GM23338 (cell line): ENCODE measurements at regions not wholly inside any gene's neighbourhood (a gene's known extent, or its start where the extent isn't known, plus 50 kb on each side); places are given as distances from the start of the nearest gene placed in this dataset.

Source experiments
- ATAC-seq: fragments of 200-7000 bp; cut with Tn5 transposase; 3 replicates; pipeline ENCODE4 v1.9.1; 2020
- DNase-seq: peaks from one replicate; pipeline ENCODE4 v3.0.0-alpha.2; 2015; ENCODE audit warnings: low spot score
- H2AFZ ChIP-seq: fragments of 200-600 bp; sonication (generic); 2 replicates; pipeline ENCODE4 v1.8.0; 2016; ENCODE audit warnings: antibody characterized with exemption, mild to moderate bottlenecking, moderate library complexity
- H3F3A ChIP-seq: fragments of 200-600 bp; sonication (generic); replicated peaks from 2 replicates; pipeline ENCODE4 v1.8.0; 2017; ENCODE audit warnings: antibody characterized with exemption, mixed run types, low read depth
- H3K27ac ChIP-seq: fragments of 200-600 bp; sonication (generic); 2 replicates; pipeline ENCODE4 v1.6.1; 2016; ENCODE audit warnings: low read depth
- H3K27me3 ChIP-seq: fragments of 200-600 bp; sonication (generic); 2 replicates; pipeline ENCODE4 v1.8.0; 2016; ENCODE audit warnings: mild to moderate bottlenecking, mixed run types, moderate library complexity; ENCODE audit not compliant: insufficient read depth
- H3K36me3 ChIP-seq: fragments of 200-600 bp; sonication (generic); 2 replicates; pipeline ENCODE4 v1.8.0; 2016; ENCODE audit warnings: mild to moderate bottlenecking; ENCODE audit not compliant: insufficient read depth
- H3K4me1 ChIP-seq: fragments of 200-600 bp; sonication (generic); 2 replicates; pipeline ENCODE4 v1.8.0; 2016; ENCODE audit warnings: mild to moderate bottlenecking, moderate library complexity; ENCODE audit not compliant: insufficient read depth
- H3K4me2 ChIP-seq: fragments of 200-600 bp; sonication (generic); 2 replicates; pipeline ENCODE4 v1.7.1; 2017; ENCODE audit warnings: mixed run types
- H3K4me3 ChIP-seq: fragments of 200-600 bp; sonication (generic); 2 replicates; pipeline ENCODE4 v1.6.1; 2016; ENCODE audit warnings: mixed run types
- H3K79me2 ChIP-seq: fragments of 200-600 bp; sonication (generic); replicated peaks from 2 replicates; pipeline ENCODE4 v1.8.0; 2017; ENCODE audit warnings: mild to moderate bottlenecking; ENCODE audit not compliant: insufficient read depth
- H3K9me2 ChIP-seq: fragments of 200-600 bp; sonication (generic); 2 replicates; pipeline ENCODE4 v1.8.0; 2017; ENCODE audit not compliant: insufficient read depth
- H4K20me1 ChIP-seq: fragments of 200-600 bp; sonication (generic); replicated peaks from 2 replicates; pipeline ENCODE4 v1.8.0; 2017; ENCODE audit warnings: mild to moderate bottlenecking; ENCODE audit not compliant: insufficient read depth
- H3K27ac Mint-ChIP-seq: 2 replicates; pipeline ENCODE4 v1.8.0; 2020; ENCODE audit warnings: inconsistent platforms, mild to moderate bottlenecking, moderate library complexity, mixed read lengths
- H3K27me3 Mint-ChIP-seq: 3 replicates; pipeline ENCODE4 v1.8.0; 2022; ENCODE audit warnings: low read depth, mild to moderate bottlenecking, moderate library complexity, mixed read lengths, inconsistent platforms; ENCODE audit not compliant: insufficient read depth, poor library complexity
- H3K36me3 Mint-ChIP-seq: 3 replicates; pipeline ENCODE4 v1.8.0; 2021; ENCODE audit warnings: low read depth, mild to moderate bottlenecking, inconsistent platforms, moderate library complexity, mixed read lengths
- H3K4me1 Mint-ChIP-seq: 3 replicates; pipeline ENCODE4 v1.8.0; 2020; ENCODE audit warnings: mild to moderate bottlenecking, inconsistent platforms, mixed read lengths
- H3K4me3 Mint-ChIP-seq: 3 replicates; pipeline ENCODE4 v1.8.0; 2021; ENCODE audit warnings: moderate library complexity, mild to moderate bottlenecking, inconsistent platforms, mixed read lengths
- H3K9me3 Mint-ChIP-seq: 3 replicates; pipeline ENCODE4 v1.8.0; 2020; ENCODE audit warnings: moderate library complexity, mild to moderate bottlenecking, inconsistent platforms, mixed read lengths
- EZH2 ChIP-seq: fragments of 200-600 bp; sonication (generic); IDR thresholded peaks from one replicate; pipeline ENCODE4 v1.8.0; 2017; ENCODE audit warnings: antibody characterized with exemption, mild to moderate bottlenecking, low read depth; ENCODE audit not compliant: unreplicated experiment
- EZH2phosphoT487 ChIP-seq: fragments of 200-600 bp; sonication (generic); IDR thresholded peaks from one replicate; pipeline ENCODE4 v1.8.1; 2018; ENCODE audit warnings: antibody characterized with exemption; ENCODE audit not compliant: unreplicated experiment
- JUNB ChIP-seq: IDR thresholded peaks from one replicate; pipeline ENCODE4 v1.6.1; 2016; ENCODE audit warnings: antibody characterized with exemption; ENCODE audit not compliant: unreplicated experiment
- POLR2AphosphoS5 ChIP-seq: IDR thresholded peaks from 2 replicates; pipeline ENCODE4 v1.6.1; 2016; ENCODE audit warnings: antibody characterized with exemption, low read depth
- STAT1 ChIP-seq: IDR thresholded peaks from one replicate; pipeline ENCODE4 v1.6.1; 2016; ENCODE audit warnings: antibody characterized with exemption; ENCODE audit not compliant: unreplicated experiment
- ZNF114 ChIP-seq: fragments of 250-450 bp; sonication (Bioruptor Pico); IDR thresholded peaks from 2 replicates; pipeline ENCODE4 v1.5.0; 2020; ENCODE audit warnings: mild to moderate bottlenecking, moderate library complexity
- ZNF331 ChIP-seq: fragments of 250-450 bp; sonication (Bioruptor Pico); IDR thresholded peaks from 2 replicates; pipeline ENCODE4 v1.5.0; 2020; ENCODE audit warnings: low read depth, mild to moderate bottlenecking, moderate library complexity
- TF ChIP-seq, protein P1 (sequence below): fragments of 250-450 bp; sonication (Bioruptor Pico); IDR thresholded peaks from 2 replicates; pipeline ENCODE4 v1.5.0; 2020; ENCODE audit warnings: mild to moderate bottlenecking, moderate library complexity
- TF ChIP-seq, protein P2 (sequence below), 2 experiments: fragments of 200-600 bp in 1 of 2; sonication (generic) in 1 of 2; conservative IDR thresholded peaks; 2 replicates each; pipeline versions ENCODE4 v1.5.1 to v1.6.1; 2016 to 2017; ENCODE audit warnings: antibody characterized with exemption in 2 of 2, low read depth in 2 of 2, mild to moderate bottlenecking in 2 of 2, moderate library complexity in 1 of 2

- TF ChIP-seq, protein P1, sequence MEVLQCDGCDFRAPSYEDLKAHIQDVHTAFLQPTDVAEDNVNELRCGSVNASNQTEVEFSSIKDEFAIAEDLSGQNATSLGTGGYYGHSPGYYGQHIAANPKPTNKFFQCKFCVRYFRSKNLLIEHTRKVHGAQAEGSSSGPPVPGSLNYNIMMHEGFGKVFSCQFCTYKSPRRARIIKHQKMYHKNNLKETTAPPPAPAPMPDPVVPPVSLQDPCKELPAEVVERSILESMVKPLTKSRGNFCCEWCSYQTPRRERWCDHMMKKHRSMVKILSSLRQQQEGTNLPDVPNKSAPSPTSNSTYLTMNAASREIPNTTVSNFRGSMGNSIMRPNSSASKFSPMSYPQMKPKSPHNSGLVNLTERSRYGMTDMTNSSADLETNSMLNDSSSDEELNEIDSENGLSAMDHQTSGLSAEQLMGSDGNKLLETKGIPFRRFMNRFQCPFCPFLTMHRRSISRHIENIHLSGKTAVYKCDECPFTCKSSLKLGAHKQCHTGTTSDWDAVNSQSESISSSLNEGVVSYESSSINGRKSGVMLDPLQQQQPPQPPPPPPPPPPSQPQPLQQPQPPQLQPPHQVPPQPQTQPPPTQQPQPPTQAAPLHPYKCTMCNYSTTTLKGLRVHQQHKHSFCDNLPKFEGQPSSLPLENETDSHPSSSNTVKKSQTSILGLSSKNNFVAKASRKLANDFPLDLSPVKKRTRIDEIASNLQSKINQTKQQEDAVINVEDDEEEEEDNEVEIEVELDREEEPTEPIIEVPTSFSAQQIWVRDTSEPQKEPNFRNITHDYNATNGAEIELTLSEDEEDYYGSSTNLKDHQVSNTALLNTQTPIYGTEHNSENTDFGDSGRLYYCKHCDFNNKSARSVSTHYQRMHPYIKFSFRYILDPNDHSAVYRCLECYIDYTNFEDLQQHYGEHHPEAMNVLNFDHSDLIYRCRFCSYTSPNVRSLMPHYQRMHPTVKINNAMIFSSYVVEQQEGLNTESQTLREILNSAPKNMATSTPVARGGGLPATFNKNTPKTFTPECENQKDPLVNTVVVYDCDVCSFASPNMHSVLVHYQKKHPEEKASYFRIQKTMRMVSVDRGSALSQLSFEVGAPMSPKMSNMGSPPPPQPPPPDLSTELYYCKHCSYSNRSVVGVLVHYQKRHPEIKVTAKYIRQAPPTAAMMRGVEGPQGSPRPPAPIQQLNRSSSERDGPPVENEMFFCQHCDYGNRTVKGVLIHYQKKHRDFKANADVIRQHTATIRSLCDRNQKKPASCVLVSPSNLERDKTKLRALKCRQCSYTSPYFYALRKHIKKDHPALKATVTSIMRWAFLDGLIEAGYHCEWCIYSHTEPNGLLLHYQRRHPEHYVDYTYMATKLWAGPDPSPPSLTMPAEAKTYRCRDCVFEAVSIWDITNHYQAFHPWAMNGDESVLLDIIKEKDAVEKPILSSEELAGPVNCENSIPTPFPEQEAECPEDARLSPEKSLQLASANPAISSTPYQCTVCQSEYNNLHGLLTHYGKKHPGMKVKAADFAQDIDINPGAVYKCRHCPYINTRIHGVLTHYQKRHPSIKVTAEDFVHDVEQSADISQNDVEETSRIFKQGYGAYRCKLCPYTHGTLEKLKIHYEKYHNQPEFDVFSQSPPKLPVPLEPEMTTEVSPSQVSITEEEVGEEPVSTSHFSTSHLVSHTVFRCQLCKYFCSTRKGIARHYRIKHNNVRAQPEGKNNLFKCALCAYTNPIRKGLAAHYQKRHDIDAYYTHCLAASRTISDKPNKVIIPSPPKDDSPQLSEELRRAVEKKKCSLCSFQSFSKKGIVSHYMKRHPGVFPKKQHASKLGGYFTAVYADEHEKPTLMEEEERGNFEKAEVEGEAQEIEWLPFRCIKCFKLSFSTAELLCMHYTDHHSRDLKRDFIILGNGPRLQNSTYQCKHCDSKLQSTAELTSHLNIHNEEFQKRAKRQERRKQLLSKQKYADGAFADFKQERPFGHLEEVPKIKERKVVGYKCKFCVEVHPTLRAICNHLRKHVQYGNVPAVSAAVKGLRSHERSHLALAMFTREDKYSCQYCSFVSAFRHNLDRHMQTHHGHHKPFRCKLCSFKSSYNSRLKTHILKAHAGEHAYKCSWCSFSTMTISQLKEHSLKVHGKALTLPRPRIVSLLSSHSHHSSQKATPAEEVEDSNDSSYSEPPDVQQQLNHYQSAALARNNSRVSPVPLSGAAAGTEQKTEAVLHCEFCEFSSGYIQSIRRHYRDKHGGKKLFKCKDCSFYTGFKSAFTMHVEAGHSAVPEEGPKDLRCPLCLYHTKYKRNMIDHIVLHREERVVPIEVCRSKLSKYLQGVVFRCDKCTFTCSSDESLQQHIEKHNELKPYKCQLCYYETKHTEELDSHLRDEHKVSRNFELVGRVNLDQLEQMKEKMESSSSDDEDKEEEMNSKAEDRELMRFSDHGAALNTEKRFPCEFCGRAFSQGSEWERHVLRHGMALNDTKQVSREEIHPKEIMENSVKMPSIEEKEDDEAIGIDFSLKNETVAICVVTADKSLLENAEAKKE (CRISPR knock-in tag) = no peak
Observed at GRCh38 chr12:116635487-116635886, 76.3 kb downstream of the MAP1LC3B2 start (continued).

- H3K9me2 ChIP-seq = no peaks in the 10 kb centered on the region
- Mint-ChIP-seq H3K27ac (no peak overlapping the region), H3K4me1 (peaks cover 19% of the 10 kb centered on the region), H3K9me3 (no peaks in the 10 kb centered on the region), H3K36me3 (no peaks in the 10 kb centered on the region), H3K27me3 (no peaks in the 10 kb centered on the region), H3K4me3 (no peak overlapping the region)
- H3K79me2 ChIP-seq = no peaks in the 10 kb centered on the region
- DNase-seq = no peak
- no peaks in the 10 kb centered on the region for H3F3A ChIP-seq
- no peaks in the 10 kb centered on the region for H4K20me1 ChIP-seq
- ATAC-seq = no peak
- H3K4me3 ChIP-seq = no peak overlapping the region
- H3K36me3 ChIP-seq = no peaks in the 10 kb centered on the region
- H3K27ac ChIP-seq = no peak overlapping the region
- peaks cover 16% of the 10 kb centered on the region for H3K4me1 ChIP-seq
- no peaks in the 10 kb centered on the region for H3K27me3 ChIP-seq
- H3K4me2 ChIP-seq = no peak overlapping the region
- H2AFZ ChIP-seq = no peak overlapping the region
- TF ChIP-seq, protein P2, sequence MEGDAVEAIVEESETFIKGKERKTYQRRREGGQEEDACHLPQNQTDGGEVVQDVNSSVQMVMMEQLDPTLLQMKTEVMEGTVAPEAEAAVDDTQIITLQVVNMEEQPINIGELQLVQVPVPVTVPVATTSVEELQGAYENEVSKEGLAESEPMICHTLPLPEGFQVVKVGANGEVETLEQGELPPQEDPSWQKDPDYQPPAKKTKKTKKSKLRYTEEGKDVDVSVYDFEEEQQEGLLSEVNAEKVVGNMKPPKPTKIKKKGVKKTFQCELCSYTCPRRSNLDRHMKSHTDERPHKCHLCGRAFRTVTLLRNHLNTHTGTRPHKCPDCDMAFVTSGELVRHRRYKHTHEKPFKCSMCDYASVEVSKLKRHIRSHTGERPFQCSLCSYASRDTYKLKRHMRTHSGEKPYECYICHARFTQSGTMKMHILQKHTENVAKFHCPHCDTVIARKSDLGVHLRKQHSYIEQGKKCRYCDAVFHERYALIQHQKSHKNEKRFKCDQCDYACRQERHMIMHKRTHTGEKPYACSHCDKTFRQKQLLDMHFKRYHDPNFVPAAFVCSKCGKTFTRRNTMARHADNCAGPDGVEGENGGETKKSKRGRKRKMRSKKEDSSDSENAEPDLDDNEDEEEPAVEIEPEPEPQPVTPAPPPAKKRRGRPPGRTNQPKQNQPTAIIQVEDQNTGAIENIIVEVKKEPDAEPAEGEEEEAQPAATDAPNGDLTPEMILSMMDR (conservative IDR thresholded peaks at IDR 0.05; ENCODE audit: low read depth in 2 of 2) = no peak
- no peak for TF ChIP-seq ZNF331 (CRISPR knock-in tag)
- no peak for TF ChIP-seq EZH2
- no peak for TF ChIP-seq JUNB
- TF ChIP-seq STAT1 = no peak
- TF ChIP-seq ZNF114 (CRISPR knock-in tag) = no peak
- TF ChIP-seq, protein P1 (CRISPR knock-in tag) = no peak
- no peak for TF ChIP-seq EZH2phosphoT487
- TF ChIP-seq POLR2AphosphoS5 = no peak
Observed at GRCh38 chr12:116633476-116633875, 74.3 kb downstream of the MAP1LC3B2 start.
